IMR-90 (cell line): ENCODE measurements at regions not wholly inside any gene's neighbourhood (a gene's known extent, or its start where the extent isn't known, plus 50 kb on each side); places are given as distances from the start of the nearest gene placed in this dataset.
A peak's percentile ranks its signal among the peaks of the same experiment; 100 is the strongest.

ENCODE experiments used
- ATAC-seq: fragments of 200-7000 bp; cut with Tn5 transposase; 2 replicates; pipeline ENCODE4 v1.9.1; 2020; ENCODE audit warnings: low read depth, mild to moderate bottlenecking, moderate library complexity
- BruUV-seq: library from RNA; stranded (reverse); fragments of 400-500 nt; replicated peaks from 2 replicates; lab custom pipeline; 2021; lab: Mats Ljungman, UMichigan
- CTCF ChIA-PET: fragments of 300-600 bp; formaldehyde crosslinking; extraction: SDS; loops from one replicate; lab custom pipeline; 2021; ENCODE audit warnings: antibody characterized with exemption; lab: Yijun Ruan, JAX
- POLR2A ChIA-PET: fragments of 300-600 bp; sonication (Branson Sonifier 250); formaldehyde crosslinking; loops from one replicate; lab custom pipeline; 2022; ENCODE audit warnings: antibody characterized with exemption; ENCODE audit not compliant: unreplicated experiment; lab: Charles Lee
- DNase-seq: peaks from one replicate; pipeline ENCODE4 v3.0.0; 2013
- H2AFZ ChIP-seq: replicated peaks from 2 replicates; pipeline ENCODE3; 2013; ENCODE audit warnings: low read length, mild to moderate bottlenecking; ENCODE audit not compliant: poor library complexity
- H2AK5ac ChIP-seq: 2 replicates; pipeline ENCODE4 v1.6.1; 2013; ENCODE audit warnings: low read depth, low read length, inconsistent platforms
- H2AK9ac ChIP-seq: replicated peaks from 2 replicates; pipeline ENCODE3; 2013; ENCODE audit warnings: mild to moderate bottlenecking, low read depth, low read length, moderate library complexity; ENCODE audit not compliant: poor library complexity
- H2BK120ac ChIP-seq: 2 replicates; pipeline ENCODE4 v1.6.1; 2013; ENCODE audit warnings: low read depth, low read length, inconsistent platforms
- H2BK15ac ChIP-seq: 3 replicates; pipeline ENCODE4 v1.6.1; 2013; ENCODE audit warnings: low read depth, low read length, inconsistent platforms
- H2BK20ac ChIP-seq: 2 replicates; pipeline ENCODE4 v1.6.1; 2013; ENCODE audit warnings: low read depth, mild to moderate bottlenecking, inconsistent platforms, low read length, moderate library complexity
- H2BK5ac ChIP-seq: 2 replicates; pipeline ENCODE4 v1.6.1; 2013; ENCODE audit warnings: mild to moderate bottlenecking, low read depth, low read length, inconsistent platforms; ENCODE audit not compliant: poor library complexity, severe bottlenecking
- H3K14ac ChIP-seq: replicated peaks from 2 replicates; pipeline ENCODE4 v1.6.1; 2013; ENCODE audit warnings: low read depth, low read length, inconsistent platforms
- H3K18ac ChIP-seq: 2 replicates; pipeline ENCODE4 v1.6.1; 2013; ENCODE audit warnings: low read depth, low read length, control low read depth
- H3K23ac ChIP-seq: 2 replicates; pipeline ENCODE4 v1.6.1; 2013; ENCODE audit warnings: low read depth, low read length, inconsistent platforms
- H3K27ac ChIP-seq: 2 replicates; pipeline ENCODE4 v1.5.1; 2013; ENCODE audit warnings: mild to moderate bottlenecking, control low read depth, low read length; ENCODE audit not compliant: insufficient read depth
- H3K27me3 ChIP-seq: 2 replicates; pipeline ENCODE4 v1.6.1; 2013; ENCODE audit warnings: low read length; ENCODE audit not compliant: control insufficient read depth, insufficient read depth
- H3K36me3 ChIP-seq: 2 replicates; pipeline ENCODE4 v1.6.1; 2013; ENCODE audit warnings: low read length, mixed read lengths; ENCODE audit not compliant: control insufficient read depth, insufficient read depth
- H3K4ac ChIP-seq: 2 replicates; pipeline ENCODE4 v1.6.1; 2013; ENCODE audit warnings: low read depth, low read length, inconsistent platforms
- H3K4me1 ChIP-seq: 2 replicates; pipeline ENCODE4 v1.6.1; 2013; ENCODE audit warnings: low read length, mixed read lengths; ENCODE audit not compliant: control insufficient read depth, insufficient read depth
- H3K4me2 ChIP-seq: 2 replicates; pipeline ENCODE4 v1.6.1; 2013; ENCODE audit warnings: low read depth, mild to moderate bottlenecking, control low read depth, low read length, moderate library complexity
- H3K4me3 ChIP-seq: 2 replicates; pipeline ENCODE4 v1.5.1; 2013; ENCODE audit warnings: low read depth, mild to moderate bottlenecking, control low read depth, low read length, moderate library complexity; ENCODE audit not compliant: insufficient read depth
- H3K56ac ChIP-seq: 2 replicates; pipeline ENCODE4 v1.6.1; 2013; ENCODE audit warnings: low read length, inconsistent platforms; ENCODE audit not compliant: insufficient read depth; ENCODE audit errors: extremely low read depth
- H3K79me1 ChIP-seq, 2 experiments: 2 replicates each; pipeline ENCODE4 v1.6.1; 2013; ENCODE audit warnings: low read length in 2 of 2, inconsistent platforms in 1 of 2, low read depth in 1 of 2
- H3K9ac ChIP-seq: 2 replicates; pipeline ENCODE4 v1.6.1; 2013; ENCODE audit warnings: low read depth, low read length, control low read depth
- H3K9me1 ChIP-seq: 2 replicates; pipeline ENCODE4 v1.6.1; 2013; ENCODE audit warnings: low read length, inconsistent platforms; ENCODE audit not compliant: insufficient read depth
- H3K9me3 ChIP-seq: 2 replicates; pipeline ENCODE4 v1.6.1; 2013; ENCODE audit warnings: low read length; ENCODE audit not compliant: control insufficient read depth, insufficient read depth
- H4K20me1 ChIP-seq: 2 replicates; pipeline ENCODE4 v1.6.1; 2013; ENCODE audit warnings: low read length, inconsistent platforms; ENCODE audit not compliant: insufficient read depth
- H4K5ac ChIP-seq: 2 replicates; pipeline ENCODE4 v1.6.1; 2013; ENCODE audit warnings: mild to moderate bottlenecking, low read depth, low read length, control low read depth
- H4K8ac ChIP-seq, 2 experiments: 2 replicates each; pipeline ENCODE4 v1.6.1; 2013; ENCODE audit warnings: low read depth in 2 of 2, low read length in 2 of 2, control low read depth in 1 of 2, inconsistent platforms in 1 of 2
- H4K91ac ChIP-seq: 2 replicates; pipeline ENCODE4 v1.6.1; 2013; ENCODE audit warnings: low read depth, low read length, inconsistent platforms; ENCODE audit not compliant: insufficient read depth
- BHLHE40 ChIP-seq: fragments of 150-350 bp; IDR thresholded peaks from 2 replicates; pipeline ENCODE4 v1.6.1; 2016; ENCODE audit warnings: mild to moderate bottlenecking, low read depth, low read length
- CEBPB ChIP-seq: IDR thresholded peaks from 2 replicates; pipeline ENCODE4 v1.6.1; 2012; ENCODE audit warnings: low read depth, low read length, improper control_type of control experiment
- CHD1 ChIP-seq: IDR thresholded peaks from 2 replicates; pipeline ENCODE4 v1.6.1; 2012; ENCODE audit warnings: low read depth, low read length, improper control_type of control experiment
- CTCF ChIP-seq: conservative IDR thresholded peaks from 2 replicates; pipeline ENCODE4 v1.5.1; 2012; ENCODE audit warnings: mild to moderate bottlenecking, low read depth, low read length, improper control_type of control experiment
- FOS ChIP-seq: fragments of 150-350 bp; IDR thresholded peaks from 2 replicates; pipeline ENCODE4 v1.6.1; 2016; ENCODE audit warnings: low read depth, low read length
- MAFK ChIP-seq: IDR thresholded peaks from 2 replicates; pipeline ENCODE4 v1.6.1; 2012; ENCODE audit warnings: low read depth, low read length, improper control_type of control experiment
- MAZ ChIP-seq: IDR thresholded peaks from 2 replicates; pipeline ENCODE4 v1.6.1; 2012; ENCODE audit warnings: low read depth, mild to moderate bottlenecking, low read length, improper control_type of control experiment, moderate library complexity, borderline replicate concordance
- MXI1 ChIP-seq: IDR thresholded peaks from 2 replicates; pipeline ENCODE4 v1.6.1; 2012; ENCODE audit warnings: low read depth, mild to moderate bottlenecking, low read length, moderate library complexity, borderline replicate concordance
- NFE2L2 ChIP-seq: fragments of 150-350 bp; IDR thresholded peaks from 2 replicates; pipeline ENCODE4 v1.6.1; 2016; ENCODE audit warnings: low read depth, mild to moderate bottlenecking, low read length
- POLR2A ChIP-seq: IDR thresholded peaks from 2 replicates; pipeline ENCODE4 v1.6.1; 2012; ENCODE audit warnings: mild to moderate bottlenecking, low read depth, low read length
- RAD21 ChIP-seq: IDR thresholded peaks from 2 replicates; pipeline ENCODE4 v1.6.1; 2012; ENCODE audit warnings: low read length, improper control_type of control experiment
- RCOR1 ChIP-seq: IDR thresholded peaks from 2 replicates; pipeline ENCODE4 v1.6.1; 2012; ENCODE audit warnings: mild to moderate bottlenecking, low read length, improper control_type of control experiment; ENCODE audit not compliant: insufficient replicate concordance
- RFX5 ChIP-seq: IDR thresholded peaks from 2 replicates; pipeline ENCODE4 v1.8.0; 2012; ENCODE audit warnings: low read depth, mild to moderate bottlenecking, low read length, moderate library complexity
- SMC3 ChIP-seq: fragments of 150-350 bp; IDR thresholded peaks from 2 replicates; pipeline ENCODE4 v1.6.1; 2016; ENCODE audit warnings: low read depth, mild to moderate bottlenecking, antibody characterized with exemption, low read length, moderate library complexity
- WGBS, 2 experiments: methylation state at CpG; one replicate each; pipeline versions ENCODE4 v1.1.5 to v1.1.7; 2013; ENCODE audit warnings: missing lambda C conversion rate in 2 of 2; ENCODE audit not compliant: insufficient read length in 1 of 2; ENCODE audit errors: extremely low coverage in 2 of 2; 5-methylcytosine and 5-hydroxymethylcytosine counted together
- dilution Hi-C: fragments of 300-500 bp; cut with HindIII; formaldehyde crosslinking; loops from one replicate; pipeline ENCODE4 v1.14.3; 2018; ENCODE audit warnings: low sequenced_read_pairs; ENCODE audit not compliant: unreplicated experiment
- in situ Hi-C: fragments of 300-500 bp; cut with MboI; formaldehyde crosslinking; loops from 3 replicates; pipeline ENCODE4 v1.14.3; 2019; ENCODE audit warnings: low sequenced_read_pairs, inconsistent platforms, mixed read lengths
- intact Hi-C: fragments of 100-400 bp; cut with micrococcal nuclease; formaldehyde crosslinking; loops from 2 replicates; pipeline ENCODE4 v1.10.0; 2022
- TF ChIP-seq, protein P1 (sequence below): fragments of 150-350 bp; IDR thresholded peaks from 2 replicates; pipeline ENCODE4 v1.6.1; 2017; ENCODE audit warnings: mild to moderate bottlenecking, antibody characterized with exemption, low read length, low read depth
- TF ChIP-seq, protein P2 (sequence below): fragments of 150-350 bp; IDR thresholded peaks from 2 replicates; pipeline ENCODE4 v1.6.1; 2016; ENCODE audit warnings: low read depth, mild to moderate bottlenecking, low read length, moderate library complexity, borderline replicate concordance

- TF ChIP-seq NFE2L2 (no peak), MAZ (no peak), CHD1 (no peak), BHLHE40 (no peak), MXI1 (no peak), SMC3 (no peak), MAFK (no peak), CEBPB (no peak), RFX5 (no peak), FOS (no peak), POLR2A (no peak), RCOR1 (no peak), RAD21 (no peak), CTCF (no peak)
- TF ChIP-seq, protein P1, sequence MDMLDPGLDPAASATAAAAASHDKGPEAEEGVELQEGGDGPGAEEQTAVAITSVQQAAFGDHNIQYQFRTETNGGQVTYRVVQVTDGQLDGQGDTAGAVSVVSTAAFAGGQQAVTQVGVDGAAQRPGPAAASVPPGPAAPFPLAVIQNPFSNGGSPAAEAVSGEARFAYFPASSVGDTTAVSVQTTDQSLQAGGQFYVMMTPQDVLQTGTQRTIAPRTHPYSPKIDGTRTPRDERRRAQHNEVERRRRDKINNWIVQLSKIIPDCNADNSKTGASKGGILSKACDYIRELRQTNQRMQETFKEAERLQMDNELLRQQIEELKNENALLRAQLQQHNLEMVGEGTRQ = no peak
- TF ChIP-seq, protein P2, sequence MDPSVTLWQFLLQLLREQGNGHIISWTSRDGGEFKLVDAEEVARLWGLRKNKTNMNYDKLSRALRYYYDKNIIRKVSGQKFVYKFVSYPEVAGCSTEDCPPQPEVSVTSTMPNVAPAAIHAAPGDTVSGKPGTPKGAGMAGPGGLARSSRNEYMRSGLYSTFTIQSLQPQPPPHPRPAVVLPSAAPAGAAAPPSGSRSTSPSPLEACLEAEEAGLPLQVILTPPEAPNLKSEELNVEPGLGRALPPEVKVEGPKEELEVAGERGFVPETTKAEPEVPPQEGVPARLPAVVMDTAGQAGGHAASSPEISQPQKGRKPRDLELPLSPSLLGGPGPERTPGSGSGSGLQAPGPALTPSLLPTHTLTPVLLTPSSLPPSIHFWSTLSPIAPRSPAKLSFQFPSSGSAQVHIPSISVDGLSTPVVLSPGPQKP = no peak
- Histone ChIP-seq H4K20me1 (no peaks in the 10 kb centered on the region), H3K4me1 (peaks cover 16% of the 10 kb centered on the region), H3K9me1 (peaks cover 11% of the 10 kb centered on the region), H2BK20ac (no peak overlapping the region), H3K9me3 (no peaks in the 10 kb centered on the region), H3K27ac (no peak overlapping the region), H3K9ac (no peak overlapping the region), H3K18ac (no peak overlapping the region), H4K91ac (no peak overlapping the region), H2AK9ac (no peak overlapping the region), H2BK120ac (0 out of 2 replicates have a peak overlapping the region, but pooled peaks have one; percentile 14), H3K4me2 (no peak overlapping the region), H2AK5ac (no peak overlapping the region), H3K36me3 (no peaks in the 10 kb centered on the region), H3K56ac (no peak overlapping the region), H3K79me1 (peaks cover 0 to 9% of the 10 kb centered on the region in 2 experiments; a peak in 1 of 4 replicates), H2AFZ (no peak overlapping the region), H3K14ac (no peak overlapping the region), H4K8ac (no peak overlapping the region), H3K27me3 (no peaks in the 10 kb centered on the region), H2BK5ac (no peak overlapping the region), H3K4me3 (no peak overlapping the region), H4K5ac (no peak overlapping the region), H2BK15ac (no peak overlapping the region), H3K4ac (no peak overlapping the region), H3K23ac (no peak overlapping the region)
- WGBS, 2 experiments = 81% methylated on average over 5 of the region's 7 CpGs; no CpG with 5 or more reads in 1 of the 2 experiments
- intact Hi-C loops (loop anchor here (5.0 to 10.0 kb wide), 4 partner anchors 52 to 494 kb away; partner anchors contain the start of gene YWHAQ), in situ Hi-C loops (loop anchor here (10.0 kb wide), 2 partner anchors 194 to 234 kb away; no protein-coding TSS in a partner anchor), dilution Hi-C loops (no loop called here)
- ChIA-PET CTCF (interaction anchor here (0.7 to 0.9 kb wide), 3 partner anchors 26 to 268 kb away, joined by 3 to 4 read pairs (median 3); no protein-coding TSS in a partner anchor), POLR2A (interaction anchor here (0.5 kb wide), 1 partner anchor 48 kb away, joined by 11 read pairs; no protein-coding TSS in a partner anchor)
- ATAC-seq (no peak), DNase-seq (no peak)
- no TSS peak for BruUV-seq
These were observed 66.0 kb upstream of the ASAP2 start for GRCh38 chr2:9140645-9141044.
